ENCODE measurements at regions not wholly inside any gene's neighbourhood (a gene's known extent, or its start where the extent isn't known, plus 50 kb on each side); places are given as distances from the start of the nearest gene placed in this dataset.

- DNase-seq: no peak
These were observed 547.5 kb downstream of the EBF1 start for GRCh38 chr5:158552241-158552640.

- no peak for DNase-seq
These were observed 550.4 kb downstream of the EBF1 start for GRCh38 chr5:158549311-158549710.

- no peak for DNase-seq
These were observed 553.0 kb downstream of the EBF1 start for GRCh38 chr5:158546748-158547147.

GRCh38 chr5:158545949-158546530 is 553.7 kb downstream of the EBF1 start:
- DNase-seq: no peak

- DNase-seq: no peak
These were observed 555.1 kb downstream of the EBF1 start for GRCh38 chr5:158544388-158545339.

GRCh38 chr5:158543539-158544387 is 556.0 kb downstream of the EBF1 start:
- DNase-seq: no peak

- DNase-seq: no peak
These were observed 558.0 kb downstream of the EBF1 start for GRCh38 chr5:158541536-158542297.

- peak; percentile 49 for DNase-seq
These were observed 561.1 kb downstream of the EBF1 start for GRCh38 chr5:158538506-158539074.

- no peak for DNase-seq
These were observed 562.4 kb downstream of the EBF1 start for GRCh38 chr5:158537366-158537765.

- DNase-seq: peak; percentile 39
These were observed 565.5 kb downstream of the EBF1 start for GRCh38 chr5:158534203-158534602.

GRCh38 chr5:158532739-158533138 is 567.0 kb downstream of the EBF1 start:
- DNase-seq: no peak

GRCh38 chr5:158531860-158532259 is 567.9 kb downstream of the EBF1 start:
- DNase-seq: no peak

GRCh38 chr5:158530115-158530514 is 569.6 kb downstream of the EBF1 start:
- no peak for DNase-seq

- DNase-seq: no peak
These were observed 570.3 kb downstream of the EBF1 start for GRCh38 chr5:158529454-158529853.

GRCh38 chr5:158525663-158526062 is 574.1 kb downstream of the EBF1 start:
- no peak for DNase-seq

- no peak for DNase-seq
These were observed 575.6 kb downstream of the EBF1 start for GRCh38 chr5:158524070-158524469.

- DNase-seq: no peak
These were observed 576.9 kb downstream of the EBF1 start for GRCh38 chr5:158522776-158523175.

- no peak for DNase-seq
These were observed 577.7 kb downstream of the EBF1 start for GRCh38 chr5:158521995-158522394.

GRCh38 chr5:158519433-158520021 is 580.2 kb downstream of the EBF1 start:
- DNase-seq: no peak

- DNase-seq: no peak
These were observed 583.2 kb downstream of the EBF1 start for GRCh38 chr5:158516521-158516920.

GRCh38 chr5:158514986-158515359 is 584.7 kb downstream of the EBF1 start:
- no peak for DNase-seq
